Right renal cortex interstitium (tissue), 3 donors: ENCODE measurements at regions not wholly inside any gene's neighbourhood (a gene's known extent, or its start where the extent isn't known, plus 50 kb on each side); places are given as distances from the start of the nearest gene placed in this dataset.

ENCODE experiments used
- DNase-seq, 3 donors: peaks; one replicate each; pipeline ENCODE4 v3.0.0-alpha.2; 2013; ENCODE audit warnings: low read depth in 3 of 3, low spot score in 2 of 3

DNA sequence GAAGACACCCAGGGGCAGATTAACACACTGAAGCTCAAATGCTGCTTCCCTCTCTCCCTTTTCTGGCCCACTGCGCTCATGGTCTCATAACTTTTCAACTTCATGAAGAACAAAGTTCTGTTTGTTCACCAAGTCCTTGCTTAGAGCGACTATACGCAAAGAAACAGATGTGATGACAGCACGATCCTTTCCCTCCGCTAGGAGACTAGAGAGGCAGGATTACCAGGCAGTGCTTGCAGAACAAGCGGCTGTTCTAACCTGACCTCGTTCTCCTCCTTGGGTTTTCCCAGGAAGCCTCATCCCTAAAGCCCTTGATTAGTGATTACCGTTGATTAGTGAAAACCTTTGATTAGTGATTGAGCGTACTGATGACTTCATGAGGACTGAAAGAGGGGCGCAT is 649.9 kb downstream of the IRX1 start:
- no peak for DNase-seq

DNA sequence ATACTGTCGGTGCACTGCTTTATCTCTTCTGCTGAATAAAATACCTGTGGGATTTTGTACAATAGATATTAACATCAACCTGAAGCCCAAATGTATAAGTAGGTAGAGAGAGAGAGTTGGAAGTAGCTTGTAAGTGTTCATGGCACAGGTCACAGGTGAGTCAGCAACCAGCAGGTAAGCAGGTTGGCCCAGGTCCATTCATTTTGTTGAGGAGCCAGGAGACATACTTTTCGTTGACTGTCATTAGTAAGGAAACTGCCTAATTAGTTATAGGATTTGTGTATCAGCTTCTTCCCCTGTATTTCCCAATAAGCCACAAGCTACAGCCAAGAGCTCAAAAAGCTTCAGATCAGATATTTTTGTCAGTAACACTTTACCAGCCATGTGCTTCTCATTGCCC is 650.8 kb downstream of the IRX1 start:
- DNase-seq = no peak

DNA sequence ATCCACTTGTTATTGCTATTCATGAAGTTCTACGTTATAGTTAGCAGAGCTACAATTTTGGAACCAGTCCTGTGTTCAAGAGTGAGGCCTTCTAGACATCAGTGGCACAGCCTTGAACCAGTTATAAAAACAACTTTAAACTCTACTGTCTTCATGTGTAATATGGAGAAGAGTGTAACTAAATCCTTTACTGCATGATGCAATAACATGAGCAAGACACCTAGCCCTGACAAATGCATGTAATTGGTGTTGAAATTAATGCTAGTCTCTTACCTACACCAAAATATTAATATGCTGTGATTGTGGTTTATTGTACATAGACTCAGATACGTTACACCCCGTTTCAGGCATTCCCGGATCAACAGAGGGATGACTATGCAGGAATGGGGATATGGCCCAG is 654.6 kb downstream of the IRX1 start:
- no peak for DNase-seq

DNA sequence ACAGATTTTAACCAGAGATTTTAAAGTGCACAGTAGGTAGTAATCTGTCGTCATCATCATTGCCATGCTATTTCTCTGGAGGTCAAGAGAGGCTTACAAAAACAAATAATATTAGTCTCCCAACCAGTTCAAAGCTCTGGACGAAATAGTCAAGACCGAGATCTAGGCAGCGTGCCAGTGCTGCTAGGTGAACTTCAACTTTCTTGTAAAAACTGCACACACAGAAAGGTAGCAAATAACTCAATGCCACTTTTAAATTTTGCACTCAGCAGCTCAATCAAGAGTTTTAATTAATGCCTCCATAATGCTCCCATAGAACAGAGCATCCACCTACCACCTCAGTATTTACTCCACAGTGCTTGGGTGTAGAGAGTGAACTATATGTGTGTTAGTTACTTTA is 656.8 kb downstream of the IRX1 start:
- DNase-seq = no peak

DNA sequence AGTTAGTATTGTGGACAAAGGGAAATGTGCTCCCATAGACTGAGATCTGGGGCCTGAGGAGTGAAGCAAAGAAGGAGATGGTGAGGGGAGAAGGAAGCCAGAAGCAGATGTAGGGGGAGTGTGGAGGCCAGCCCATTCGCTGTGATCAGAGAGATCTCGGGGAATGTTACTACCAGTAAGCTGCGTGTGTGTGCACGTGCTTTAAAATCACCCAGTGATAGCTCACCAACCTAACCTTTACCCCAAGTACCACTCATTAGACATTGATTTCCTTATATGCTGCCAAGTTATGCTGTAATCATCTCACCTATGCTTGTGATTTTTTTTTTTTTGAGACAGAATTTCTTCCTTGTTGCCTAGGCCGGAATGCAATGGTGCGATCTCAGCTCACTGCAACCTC is 659.1 kb downstream of the IRX1 start:
- no peak for DNase-seq

DNA sequence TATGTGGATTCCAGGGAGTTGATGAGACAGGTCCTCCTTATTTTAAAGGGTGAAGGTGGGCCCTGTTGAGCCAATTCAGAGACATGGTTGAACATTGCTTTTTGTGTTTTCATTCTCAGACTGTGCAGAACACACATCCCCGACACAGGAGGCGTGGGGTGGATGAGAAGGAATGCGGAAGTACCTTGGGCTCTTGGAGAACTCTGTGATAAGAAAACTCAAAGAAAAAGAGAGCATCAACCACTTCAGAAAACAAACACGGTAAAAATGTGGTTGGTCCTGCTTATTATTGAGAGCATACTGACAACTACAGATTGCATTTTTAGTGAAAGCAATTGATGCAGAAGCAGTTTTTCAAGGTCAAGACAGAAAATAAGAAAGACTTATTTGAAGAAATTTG is 659.8 kb downstream of the IRX1 start:
- DNase-seq = no peak

DNA sequence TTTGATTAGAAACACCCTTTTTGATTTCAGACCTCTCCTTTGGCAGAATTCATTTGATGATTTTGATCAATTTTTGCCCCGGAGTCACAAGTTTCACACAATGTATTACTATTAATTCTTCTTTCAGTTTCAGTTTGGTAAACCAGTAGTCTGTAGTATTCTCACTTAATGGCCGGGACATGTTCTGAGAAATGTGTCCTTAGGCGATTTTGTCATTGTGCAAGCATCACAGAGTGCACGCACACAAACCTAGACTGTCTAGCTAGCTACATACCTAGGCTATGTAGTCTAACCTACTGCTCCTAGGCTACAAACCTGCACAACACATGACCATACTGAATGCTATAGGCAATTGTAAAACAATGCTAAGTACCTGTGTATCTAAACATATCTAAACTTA is 662.5 kb downstream of the IRX1 start:
- DNase-seq = no peak

DNA sequence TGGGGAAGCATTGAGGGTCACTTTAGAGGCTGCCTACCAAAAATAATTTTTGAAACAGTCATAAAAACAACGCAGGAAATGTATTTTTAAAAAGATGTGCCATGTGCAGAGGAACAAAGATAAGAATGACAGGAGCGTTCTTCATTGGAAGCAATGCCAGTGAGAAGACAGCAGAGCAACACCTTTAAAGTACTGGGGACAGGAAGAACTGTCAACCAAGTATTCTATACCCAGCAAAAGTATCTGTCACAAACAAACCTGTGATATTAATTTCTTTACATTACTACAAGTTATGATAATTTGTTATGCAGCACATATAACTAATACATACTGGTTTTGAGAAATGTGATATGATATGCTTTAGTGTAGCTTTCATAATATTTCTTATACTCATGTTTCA is 675.6 kb downstream of the IRX1 start:
- DNase-seq = no peak

DNA sequence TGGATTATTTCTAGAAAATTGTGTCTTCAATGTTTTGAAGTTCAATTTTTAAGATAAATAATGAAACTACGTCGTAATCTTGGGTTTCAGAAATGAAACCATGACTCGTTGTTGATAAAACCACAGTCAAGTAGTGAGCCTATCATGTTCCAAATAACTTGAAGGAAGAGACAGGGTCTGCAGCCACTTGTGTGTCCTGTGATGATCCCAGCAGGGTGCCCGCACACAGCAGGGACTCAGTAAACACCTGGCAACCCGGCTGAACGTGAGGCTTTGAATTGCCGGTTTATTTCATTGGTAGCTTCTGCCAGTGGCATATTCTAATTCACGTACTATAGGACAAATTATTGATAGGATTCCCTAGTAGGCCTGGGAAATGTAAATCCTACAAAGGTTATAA is 679.6 kb downstream of the IRX1 start:
- no peak for DNase-seq

DNA sequence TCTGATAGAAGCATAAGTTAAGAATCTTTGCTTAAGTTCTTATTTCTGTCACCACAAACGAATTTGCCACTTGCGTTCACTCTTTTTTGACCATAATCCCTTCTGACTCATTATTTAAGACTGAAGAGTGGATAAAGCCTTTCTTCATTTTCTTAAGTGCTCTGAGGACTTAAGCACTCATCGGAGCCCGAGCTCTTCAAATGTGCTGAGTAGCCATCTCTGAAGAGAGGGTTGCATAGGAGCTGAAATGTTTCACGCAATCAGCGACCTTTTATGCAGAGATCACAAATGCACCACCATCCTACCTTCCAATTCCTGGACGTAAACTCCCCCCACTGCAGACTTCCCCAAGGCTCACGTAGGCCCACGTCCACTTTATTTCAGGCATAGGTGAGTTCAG is 699.2 kb downstream of the IRX1 start:
- no peak for DNase-seq

DNA sequence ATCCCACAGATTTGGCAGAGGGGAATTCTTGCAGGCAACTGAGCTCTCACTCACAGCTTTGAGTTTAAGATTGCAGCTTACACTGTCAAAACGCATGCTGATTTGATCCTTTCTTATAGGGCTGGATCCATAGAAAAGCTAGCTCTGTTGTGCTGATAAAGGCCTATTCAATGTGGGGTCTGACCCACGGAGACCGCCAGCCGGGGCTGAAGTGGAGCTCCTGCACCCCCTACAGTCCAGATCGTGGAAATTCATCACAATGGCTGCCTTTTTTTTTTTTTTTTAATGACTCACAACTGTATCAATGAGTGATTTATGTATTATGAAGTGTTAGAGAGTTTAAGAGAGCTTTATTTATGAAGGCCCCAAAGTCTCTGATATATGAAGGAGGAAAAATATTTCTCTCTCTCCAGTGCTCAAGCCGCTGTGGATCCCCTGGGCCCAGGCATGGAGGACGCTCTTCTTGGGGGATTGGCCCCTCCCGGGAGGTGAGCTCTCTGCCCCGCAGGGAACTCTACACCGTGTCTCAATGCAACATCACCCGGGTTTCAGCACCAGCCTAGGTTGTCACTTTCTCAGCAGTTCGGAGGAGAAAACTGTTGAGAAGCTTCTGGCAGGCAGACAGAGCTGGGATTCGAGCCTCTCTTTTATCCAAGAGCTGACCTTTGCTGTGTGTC is 700.2 kb downstream of the IRX1 start:
- peak in 2 of 3 donors; percentile 27 to 38 for DNase-seq

DNA sequence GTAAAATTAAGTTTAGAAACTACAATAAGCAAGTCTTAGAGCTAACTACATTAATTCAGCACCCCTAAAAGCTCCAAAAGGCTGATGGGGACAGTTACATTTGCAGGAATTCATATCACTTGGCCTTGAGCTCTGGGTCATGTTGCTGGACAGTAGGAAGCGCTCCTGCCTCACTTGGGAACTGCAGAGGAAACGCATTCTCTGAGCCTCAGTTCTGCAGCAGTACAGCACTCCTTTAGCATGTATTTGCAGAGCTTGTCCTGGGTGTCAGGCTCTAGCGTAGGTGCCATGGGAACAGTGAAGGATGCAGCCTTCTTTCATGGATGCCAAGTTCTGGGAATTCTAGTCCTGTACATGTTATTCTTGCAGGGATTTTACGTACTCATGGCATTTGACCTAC is 710.4 kb downstream of the IRX1 start:
- DNase-seq = no peak

DNA sequence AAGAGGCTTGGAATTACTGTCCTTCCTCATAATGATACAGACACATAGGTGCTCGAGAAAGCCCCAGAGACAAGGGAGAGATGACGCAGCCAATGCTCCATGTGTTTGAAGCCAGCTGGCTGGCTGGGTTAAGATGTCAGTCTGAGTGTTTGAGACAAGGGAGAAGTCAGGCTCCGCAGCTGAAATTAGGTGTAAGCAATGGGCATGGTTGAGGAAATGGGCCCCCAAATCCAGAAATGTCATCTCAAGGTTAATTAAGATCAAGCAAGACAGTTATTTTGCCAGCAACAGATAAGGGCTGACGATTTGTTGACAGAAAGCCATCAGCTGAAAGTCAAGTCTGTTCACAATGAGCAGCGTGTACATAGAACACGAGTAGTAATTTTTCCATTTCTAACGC is 713.4 kb downstream of the IRX1 start:
- DNase-seq = no peak

DNA sequence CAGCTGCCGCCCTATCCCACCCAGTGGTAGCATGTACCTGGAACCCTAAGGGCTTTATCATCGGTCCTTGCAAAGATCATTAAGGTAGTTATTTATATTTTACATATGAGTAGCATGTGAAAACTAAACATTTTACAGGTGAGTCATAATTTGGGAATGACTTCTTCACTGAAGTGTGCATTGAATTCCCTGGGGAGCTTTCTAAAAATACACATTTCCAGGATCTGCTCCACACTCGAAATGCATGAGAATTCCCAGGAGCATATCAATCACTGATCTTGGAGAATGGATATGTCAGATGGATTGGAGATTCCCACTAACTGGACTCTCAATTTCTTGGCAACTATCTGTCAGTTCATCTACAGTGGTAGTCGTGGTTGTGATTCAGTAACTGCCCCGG is 717.5 kb downstream of the IRX1 start:
- DNase-seq = no peak

DNA sequence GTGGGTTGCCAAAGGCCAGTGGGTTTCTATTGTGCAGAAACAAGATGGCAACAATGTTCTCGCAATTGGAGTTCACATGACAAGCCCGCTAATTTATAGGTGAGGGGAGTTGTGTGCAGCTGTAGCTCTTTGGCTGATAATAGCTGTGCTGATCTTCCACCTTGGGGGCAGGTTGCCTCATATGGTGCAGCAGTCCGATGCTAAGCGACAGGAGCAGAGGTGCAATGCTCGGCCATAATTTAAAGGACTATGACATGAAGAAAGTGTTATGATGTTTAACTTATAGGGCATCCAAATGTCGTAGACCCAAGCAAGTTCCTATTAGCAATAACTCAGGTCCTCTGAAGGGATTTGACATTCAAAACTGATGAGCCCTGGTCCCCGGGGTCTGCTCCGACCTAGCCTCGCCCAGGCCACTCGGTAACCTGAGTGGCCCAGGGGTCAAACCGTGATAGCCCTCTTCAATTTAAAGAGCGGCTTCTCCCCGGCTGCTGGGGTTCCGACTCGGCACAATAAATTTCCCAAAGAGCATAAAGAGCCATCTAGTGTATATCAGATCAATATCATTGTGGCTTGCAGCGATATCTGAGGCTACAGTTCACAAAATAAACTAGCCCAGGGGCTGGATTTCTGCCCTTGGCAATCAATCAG is 724.0 kb downstream of the IRX1 start:
- no peak for DNase-seq

DNA sequence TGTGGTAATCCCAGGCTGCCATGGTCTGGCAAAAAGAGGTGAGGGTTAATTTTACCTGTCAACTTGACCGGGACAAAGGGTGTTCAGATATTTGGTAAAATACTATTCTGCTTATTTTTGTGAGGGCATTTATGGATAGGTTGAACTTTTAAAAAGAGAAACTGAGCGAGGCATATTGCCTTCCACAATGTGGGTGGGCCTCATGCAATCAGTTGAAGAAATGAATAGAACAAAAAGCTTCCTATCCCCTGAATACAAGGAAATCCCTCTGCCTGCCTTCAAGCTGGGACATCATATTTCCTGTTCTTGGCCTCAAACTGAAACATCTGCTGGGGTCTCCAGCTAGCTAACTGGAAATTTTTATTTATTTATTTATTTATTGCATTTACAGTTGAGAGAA is 734.7 kb downstream of the IRX1 start:
- no peak for DNase-seq

DNA sequence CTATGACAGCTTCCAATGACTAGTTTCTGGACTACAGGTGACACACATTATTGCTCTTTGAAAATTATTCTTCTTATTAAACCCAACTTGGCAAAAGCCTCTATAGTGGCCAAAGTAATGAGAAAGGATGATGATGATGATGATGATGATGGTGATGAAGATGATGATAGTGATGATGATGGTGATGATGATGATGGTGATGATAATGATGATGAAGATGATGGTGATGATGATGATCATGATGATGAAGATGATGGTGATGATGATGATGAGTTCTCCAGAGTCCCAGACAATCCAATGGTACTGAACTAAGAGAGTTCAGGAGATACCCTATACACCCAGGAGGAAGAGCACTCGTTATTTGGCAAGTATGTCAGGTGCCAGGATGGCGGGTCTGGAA is 739.4 kb downstream of the IRX1 start:
- no peak for DNase-seq

DNA sequence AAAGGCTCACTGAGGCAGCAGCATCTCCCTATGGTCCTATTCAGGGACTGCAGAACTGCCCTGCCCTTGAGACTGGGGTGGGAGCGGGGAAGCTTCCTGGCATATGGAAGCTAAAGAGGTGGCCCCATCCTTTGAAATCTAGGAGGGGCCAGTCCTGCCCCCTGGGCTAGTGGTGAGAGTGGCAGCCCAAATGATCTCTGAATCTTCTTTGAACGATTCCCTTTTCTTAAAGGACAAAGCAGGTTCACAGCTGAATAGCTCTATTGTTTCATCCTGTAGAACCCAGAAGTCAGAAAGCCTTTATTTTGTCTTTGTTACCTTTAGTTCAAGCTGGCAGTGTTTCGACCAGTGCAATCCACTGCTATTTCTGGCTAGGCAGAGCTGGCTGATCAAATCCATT is 741.9 kb downstream of the IRX1 start:
- no peak for DNase-seq

DNA sequence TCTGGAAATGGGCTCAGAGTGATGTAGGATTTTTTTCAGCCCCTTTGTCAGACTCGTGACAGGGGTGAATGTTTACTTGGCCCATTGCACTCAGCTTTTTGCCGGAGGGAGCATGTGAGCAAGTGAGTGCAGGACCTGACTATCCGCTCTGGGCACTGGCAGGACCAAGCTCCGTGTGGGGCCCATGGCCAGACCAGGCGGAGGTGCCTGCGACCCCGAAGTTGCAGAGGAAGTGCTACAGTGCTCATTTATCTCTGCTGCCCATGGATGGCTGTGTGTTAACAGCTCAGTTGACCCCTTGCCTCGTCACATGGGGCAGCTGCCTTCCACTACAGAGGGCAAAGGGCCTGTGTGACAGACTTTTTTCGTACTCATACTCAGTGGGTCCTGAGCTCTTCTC is 744.3 kb downstream of the IRX1 start:
- no peak for DNase-seq

DNA sequence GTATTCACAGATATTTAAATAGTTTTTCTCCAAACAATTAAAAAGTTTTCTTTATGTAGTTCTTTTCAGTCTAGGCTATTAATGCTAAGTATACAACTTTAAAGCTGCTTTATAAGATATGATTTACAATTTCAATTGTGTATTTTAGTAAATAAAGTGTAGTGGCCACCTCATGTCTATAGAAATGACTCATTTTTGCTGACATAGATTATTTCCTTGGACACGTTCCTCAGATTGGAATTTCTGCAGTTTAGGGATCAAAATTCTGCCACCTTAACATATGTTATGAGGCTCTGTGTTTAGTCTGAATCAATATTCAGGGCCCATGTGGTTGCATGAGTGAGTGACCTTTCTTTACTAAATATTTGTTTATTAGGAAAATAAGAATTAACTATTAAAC is 750.2 kb downstream of the IRX1 start:
- DNase-seq = no peak

DNA sequence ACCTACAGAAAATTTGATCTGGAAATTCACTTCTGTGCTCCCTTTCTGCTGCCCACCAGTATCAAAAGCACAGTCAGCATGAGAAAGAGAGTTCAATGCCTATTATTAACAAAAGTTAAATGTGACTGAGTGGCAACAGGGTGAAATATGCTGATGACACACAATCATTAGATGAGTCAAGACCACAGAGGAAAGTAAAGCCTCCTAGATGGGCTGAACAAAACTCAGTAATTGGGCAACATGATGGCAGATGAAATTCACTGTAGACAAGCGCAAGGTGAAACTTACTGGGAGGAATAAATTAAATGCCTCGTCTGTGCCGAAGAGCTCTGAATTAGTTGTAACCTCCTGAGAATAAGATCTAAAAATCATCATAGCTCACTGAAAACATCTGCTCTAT is 752.8 kb downstream of the IRX1 start:
- DNase-seq = no peak

DNA sequence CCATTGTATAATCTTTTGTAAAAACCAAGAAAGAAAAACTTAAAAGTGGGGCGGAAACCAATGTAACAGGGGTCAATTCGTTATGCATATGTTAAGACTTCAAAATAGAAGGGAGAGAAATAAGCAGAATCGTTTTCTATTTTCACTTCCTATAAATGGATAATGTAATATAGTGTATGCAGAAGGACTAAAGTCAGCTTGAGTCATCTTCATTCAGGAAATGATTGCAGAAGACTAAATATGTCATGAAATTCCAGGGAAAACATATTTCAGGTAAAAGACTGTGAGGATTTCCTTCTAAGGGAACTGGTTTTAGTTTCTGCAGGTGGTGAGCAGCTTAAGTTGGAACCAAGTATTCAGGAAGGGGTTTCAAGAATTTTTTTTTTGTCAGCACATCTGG is 753.3 kb downstream of the IRX1 start:
- DNase-seq = no peak

DNA sequence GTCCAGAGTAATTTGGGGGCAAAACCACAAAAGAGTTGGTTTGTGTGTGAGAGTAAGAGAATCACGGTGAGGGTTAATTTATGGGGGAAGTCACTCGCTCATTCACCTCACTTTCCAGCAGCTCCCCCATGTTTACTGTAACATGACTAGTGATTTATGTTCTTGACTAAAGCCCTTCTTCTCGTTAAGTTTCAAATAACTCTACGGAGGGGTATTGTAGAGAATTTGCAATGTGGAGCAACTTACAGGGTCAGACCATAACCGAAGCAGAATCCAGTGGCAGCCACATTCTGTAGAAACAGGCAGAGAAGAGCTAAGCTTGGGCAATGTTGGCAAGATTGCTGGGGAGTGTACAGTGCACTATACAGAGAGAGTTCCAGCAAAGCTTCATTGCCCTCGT is 760.6 kb downstream of the IRX1 start:
- DNase-seq = no peak
